IPS DF 4.7 (cell line): ENCODE measurements at regions not wholly inside any gene's neighbourhood (a gene's known extent, or its start where the extent isn't known, plus 50 kb on each side); places are given as distances from the start of the nearest gene placed in this dataset.
"Not testable (repeated sequence)": the region's sequence is repeated elsewhere in the genome, so short reads cannot be mapped to it uniquely, and the experiment has no call there.

Source experiments
- DNase-seq: peaks from one replicate; pipeline ENCODE4 v3.0.0-alpha.2; 2013; ENCODE audit warnings: low spot score; ENCODE audit errors: extremely low read depth

DNA sequence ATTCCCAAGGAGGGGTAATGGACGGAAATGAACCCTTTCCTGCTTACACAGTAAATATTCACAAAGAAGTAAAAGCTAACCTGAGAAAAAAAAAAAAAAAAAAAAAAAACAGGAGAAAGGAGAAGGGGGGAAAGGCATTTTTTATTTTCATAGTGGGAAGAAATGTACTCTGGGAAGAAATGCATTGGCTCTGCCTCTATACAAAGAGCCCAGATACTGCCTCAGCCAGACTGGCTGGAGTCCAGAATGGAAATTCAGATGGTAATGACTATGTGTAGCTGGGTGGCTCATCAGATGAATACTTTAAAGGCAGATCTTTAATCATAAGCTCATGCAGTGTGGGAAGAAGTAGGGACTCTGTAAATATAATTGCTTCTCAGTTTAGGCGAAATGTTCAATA lies 124.9 kb upstream of the ZNF608 start:
- DNase-seq: no peak

DNA sequence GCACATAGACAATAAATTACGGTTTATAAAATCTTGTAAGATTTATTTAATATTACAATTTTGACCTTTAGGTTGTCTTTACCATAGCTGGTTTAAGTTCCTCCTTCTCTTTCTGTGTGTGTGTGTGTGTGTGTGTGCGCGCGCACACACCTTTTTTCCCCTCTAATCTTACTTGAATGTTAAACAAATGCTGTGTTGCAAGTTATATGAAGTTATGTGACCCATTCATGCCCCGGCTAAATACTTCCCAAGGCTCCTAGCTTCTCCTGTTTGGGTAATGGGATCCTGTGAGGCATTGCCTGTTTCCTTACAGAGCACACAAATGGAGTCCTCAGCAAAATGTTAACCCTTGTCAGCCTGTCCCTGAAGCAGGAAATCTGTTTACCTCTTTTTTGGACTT lies 125.6 kb upstream of the ZNF608 start:
- DNase-seq: no peak

- DNase-seq: no peak
Measured at GRCh38 chr5:124872615-124873014, 126.2 kb upstream of the ZNF608 start.

- no peak for DNase-seq
Measured at GRCh38 chr5:124873188-124873587, 126.7 kb upstream of the ZNF608 start.

DNA sequence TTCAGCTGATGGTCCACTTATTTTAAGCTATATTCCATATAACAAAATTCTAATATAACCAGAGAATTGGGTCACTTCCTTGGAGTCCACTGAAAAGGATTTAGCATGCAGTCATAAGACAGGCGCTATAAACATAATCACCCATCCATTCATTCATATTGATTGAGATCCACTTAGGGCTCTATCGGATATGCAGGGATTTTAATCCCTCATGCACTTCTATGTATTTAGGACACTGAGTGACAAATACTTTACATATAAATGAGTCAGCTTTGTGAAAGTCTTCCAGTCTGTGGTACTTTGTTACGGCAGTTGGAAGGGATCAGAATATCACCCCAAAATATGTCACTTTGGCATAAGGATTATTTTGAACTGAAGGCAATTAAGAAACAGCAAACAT lies 127.3 kb upstream of the ZNF608 start:
- DNase-seq: no peak

DNA sequence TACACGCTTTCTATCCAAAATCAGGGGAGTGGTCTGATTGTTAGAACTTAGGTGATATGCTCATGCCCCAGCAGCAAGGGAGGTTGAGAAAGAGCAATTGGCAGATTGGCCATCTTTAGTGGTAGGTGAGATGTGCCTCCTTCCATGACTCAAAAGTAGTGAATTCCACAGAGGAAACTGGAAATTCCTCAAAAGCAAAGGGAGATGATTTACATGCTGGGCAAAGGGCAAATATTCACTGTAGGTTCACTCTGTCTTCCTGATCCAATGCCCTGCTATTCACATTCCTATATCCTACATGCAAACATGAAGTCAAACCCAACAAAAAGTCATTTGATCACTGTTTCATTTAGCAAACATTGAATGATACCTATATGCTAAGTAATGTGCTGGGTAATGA lies 130.1 kb upstream of the ZNF608 start:
- no peak for DNase-seq

DNA sequence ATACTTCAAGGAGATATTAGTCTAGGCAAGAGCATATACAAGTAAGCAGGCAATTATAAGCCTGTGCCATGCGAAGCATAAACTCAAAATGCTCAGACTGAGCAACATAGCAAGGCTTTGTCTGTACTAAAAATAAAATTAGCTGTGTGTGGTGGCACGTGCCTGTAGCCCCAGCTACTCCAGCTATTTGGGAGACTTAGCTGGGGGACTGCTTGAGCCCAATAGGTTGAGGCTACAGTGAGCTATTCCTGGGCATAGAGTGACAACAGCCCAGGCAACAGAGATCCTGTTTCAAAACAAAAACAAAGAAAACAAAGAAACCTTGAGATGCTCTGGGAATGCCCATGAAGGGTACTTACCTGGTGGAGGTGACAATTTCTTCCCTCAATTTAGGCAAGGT lies 130.5 kb upstream of the ZNF608 start:
- DNase-seq: no peak

GRCh38 chr5:124877501-124878146 lies 131.2 kb upstream of the ZNF608 start:
- no peak for DNase-seq

- DNase-seq: no peak
Measured at GRCh38 chr5:124878583-124879342, 132.3 kb upstream of the ZNF608 start.

GRCh38 chr5:124880903-124881697 lies 134.7 kb upstream of the ZNF608 start:
- no peak for DNase-seq

DNA sequence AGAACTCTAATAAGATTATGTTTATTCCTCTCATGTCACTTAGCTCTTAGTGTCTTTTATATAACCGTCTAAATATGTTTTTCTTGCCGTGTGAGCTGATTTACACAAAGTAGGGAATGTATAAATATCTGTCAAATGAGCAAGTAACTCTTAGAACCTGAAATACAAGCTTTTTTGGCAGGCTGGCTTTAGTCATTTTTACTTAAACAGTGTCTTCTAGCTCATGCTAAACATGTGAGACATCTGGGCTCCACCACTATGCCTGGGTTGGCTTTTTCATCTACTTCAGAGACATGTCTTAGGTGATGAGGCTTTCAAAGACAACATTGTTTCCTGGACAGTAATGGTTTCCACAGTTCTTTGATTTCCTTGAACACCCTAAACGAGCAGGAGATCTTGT lies 137.2 kb upstream of the ZNF608 start:
- DNase-seq: no peak

- DNase-seq: no peak
Measured at GRCh38 chr5:124884114-124884513, 137.7 kb upstream of the ZNF608 start.

DNA sequence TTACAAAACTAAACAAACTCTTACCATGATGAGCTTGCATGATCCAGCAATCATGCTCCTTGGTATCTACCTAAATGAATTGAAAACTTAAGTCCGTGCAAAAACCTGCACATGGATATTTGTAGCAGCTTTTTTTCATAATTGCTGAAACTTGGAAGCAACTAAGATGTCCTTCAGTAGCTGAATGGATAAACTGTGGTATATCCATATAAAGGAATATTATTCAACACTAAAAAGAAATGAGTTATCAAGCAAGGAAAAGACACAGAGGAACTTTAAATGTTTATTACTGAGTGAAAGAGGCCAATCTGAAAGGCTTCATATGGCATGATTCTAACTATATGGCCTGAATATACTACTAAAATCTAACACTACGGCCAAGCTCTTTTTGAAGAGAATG lies 139.1 kb upstream of the ZNF608 start:
- DNase-seq: no peak

DNA sequence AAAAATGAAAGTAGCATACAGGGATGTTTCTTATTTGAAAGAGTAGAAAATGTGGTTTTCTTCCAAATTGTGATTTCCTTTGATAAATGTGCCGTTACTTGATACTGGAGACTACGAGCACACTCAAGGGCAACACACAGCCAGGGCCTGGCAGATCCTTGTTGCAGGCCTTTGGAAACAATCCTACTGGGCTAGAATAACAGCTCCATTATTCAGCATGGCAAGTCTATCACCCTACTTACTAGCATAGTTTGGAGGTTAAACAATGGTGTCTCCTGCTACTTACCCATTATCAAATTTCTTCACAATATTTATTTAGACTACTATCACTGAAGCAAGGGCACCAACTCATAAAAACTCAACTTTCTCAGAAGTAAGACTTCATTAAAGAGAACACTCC lies 140.8 kb upstream of the ZNF608 start:
- DNase-seq: no peak

DNA sequence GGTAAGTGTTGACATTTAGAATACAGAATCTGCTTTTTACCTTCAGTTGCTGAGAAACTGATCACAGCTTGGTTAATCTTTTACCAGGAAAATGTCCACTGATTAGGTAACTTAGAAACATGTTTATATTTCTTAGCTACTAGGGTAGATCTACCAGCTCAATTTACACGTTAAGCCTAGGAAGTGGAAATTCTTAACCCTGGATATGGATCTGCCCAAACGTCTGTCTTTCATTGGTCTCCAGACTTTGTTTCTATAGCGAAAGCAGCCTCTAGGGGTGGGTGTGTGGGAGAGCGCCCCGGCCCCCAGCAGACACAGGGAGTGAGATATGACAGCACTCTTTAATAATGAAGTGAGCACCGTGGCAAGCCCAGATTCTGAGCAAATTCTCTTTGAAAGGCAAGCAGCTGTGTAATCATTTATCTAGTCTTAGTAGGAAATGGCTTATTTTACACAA lies 141.6 kb upstream of the ZNF608 start:
- no peak for DNase-seq

- DNase-seq: no peak
Measured at GRCh38 chr5:124888622-124889485, 142.4 kb upstream of the ZNF608 start.

GRCh38 chr5:124889486-124889825 lies 143.0 kb upstream of the ZNF608 start:
- DNase-seq: no peak

DNA sequence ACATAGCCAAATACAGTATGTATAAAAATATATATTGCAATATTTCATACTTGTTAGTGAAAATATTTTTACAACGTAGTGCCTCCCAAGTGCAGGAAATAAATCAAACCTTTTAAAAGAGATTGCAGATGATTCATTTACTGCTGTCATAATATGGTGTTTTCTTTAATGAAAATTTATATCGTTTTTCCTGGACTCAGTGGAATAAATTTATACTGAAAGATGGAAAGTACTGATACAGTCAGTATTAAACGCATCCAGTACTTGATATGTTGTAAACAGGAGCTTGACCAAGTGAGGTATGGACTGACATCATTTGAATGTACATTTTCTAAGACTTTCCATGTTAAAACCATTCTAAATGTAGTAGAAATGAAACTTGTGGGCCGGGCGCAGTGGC lies 143.4 kb upstream of the ZNF608 start:
- no peak for DNase-seq

- DNase-seq: not testable (repeated sequence)
Measured at GRCh38 chr5:124890442-124890841, 144.0 kb upstream of the ZNF608 start.

DNA sequence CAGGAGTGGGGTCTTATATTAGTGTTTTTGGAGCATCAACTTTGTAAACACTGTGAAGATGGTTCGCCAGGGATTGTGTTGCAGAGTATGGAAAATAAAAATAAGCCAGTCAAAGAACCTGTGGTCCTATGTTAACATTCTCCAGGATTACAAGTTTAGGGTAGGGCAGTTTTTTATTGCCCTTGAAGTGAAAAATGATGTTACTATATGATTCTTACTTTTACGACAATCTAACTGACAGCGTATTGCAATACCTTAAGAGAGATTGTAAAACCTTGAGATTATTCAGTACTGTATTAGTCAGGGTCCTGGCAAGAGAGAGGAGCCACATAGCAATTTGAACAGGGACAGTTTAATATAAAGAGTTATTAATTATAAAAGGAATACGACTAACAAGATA lies 144.7 kb upstream of the ZNF608 start:
- no peak for DNase-seq

DNA sequence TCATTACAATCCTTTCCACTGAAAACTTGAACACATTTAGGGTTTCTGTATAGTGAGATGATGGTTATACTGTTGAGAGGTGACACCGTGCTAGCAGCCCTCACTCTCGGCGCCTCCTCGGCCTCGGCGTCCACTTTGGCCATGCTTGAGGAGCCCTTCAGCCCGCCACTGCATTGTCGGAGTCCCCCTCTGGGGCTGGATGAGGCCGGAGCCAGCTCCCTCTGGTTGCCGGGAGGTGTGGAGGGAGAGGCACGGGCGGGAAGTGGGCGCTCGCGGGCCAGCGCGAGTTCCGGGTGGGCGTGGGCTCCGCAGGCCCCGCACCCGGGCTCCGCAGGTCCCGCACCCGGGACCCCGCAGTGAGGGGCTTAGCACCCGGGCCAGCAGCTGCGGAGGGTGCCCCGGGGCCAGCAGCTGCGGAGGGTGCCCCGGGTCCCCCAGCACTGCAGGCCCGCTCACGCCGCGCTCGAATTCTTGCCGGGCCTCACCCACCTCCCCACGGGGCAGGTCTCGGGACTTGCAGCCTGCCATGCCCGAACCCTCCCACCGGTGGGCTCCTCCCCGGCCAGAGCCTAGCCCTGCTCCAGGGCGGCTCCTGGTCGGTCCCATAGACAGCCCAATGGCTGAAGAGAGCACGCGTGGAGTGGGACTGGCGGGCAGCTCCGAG lies 145.9 kb upstream of the ZNF608 start:
- no peak for DNase-seq
